Activated CD8-positive, alpha-beta T cell treated with anti-CD3 and anti-CD28 coated beads for 36 hours (primary cell): ENCODE measurements at regions not wholly inside any gene's neighbourhood (a gene's known extent, or its start where the extent isn't known, plus 50 kb on each side); places are given as distances from the start of the nearest gene placed in this dataset.
A peak's percentile ranks its signal among the peaks of the same experiment; 100 is the strongest.

Source experiments
- ATAC-seq: fragments of 200-7000 bp; cut with Tn5 transposase; one replicate; pipeline ENCODE4 v1.10.0; 2021; ENCODE audit warnings: mild to moderate bottlenecking, moderate library complexity
- CTCF ChIA-PET: fragments of 350-600 bp; sonication (Branson Sonifier 250); formaldehyde crosslinking; loops from one replicate; lab custom pipeline; 2021; ENCODE audit warnings: antibody characterized with exemption; lab: Charles Lee
- POLR2A ChIA-PET: fragments of 350-600 bp; sonication (Branson Sonifier 250); formaldehyde crosslinking; loops from one replicate; lab custom pipeline; 2021; ENCODE audit warnings: antibody characterized with exemption; lab: Charles Lee
- DNase-seq: peaks from one replicate; pipeline ENCODE4 v3.0.0-alpha.2; 2020
- H3K27ac Mint-ChIP-seq: one replicate; pipeline ENCODE4 v1.8.0; 2021; ENCODE audit warnings: mild to moderate bottlenecking, mixed read lengths
- H3K27me3 Mint-ChIP-seq: one replicate; pipeline ENCODE4 v1.8.0; 2021; ENCODE audit warnings: mixed read lengths
- H3K36me3 Mint-ChIP-seq: one replicate; pipeline ENCODE4 v1.8.0; 2021; ENCODE audit warnings: low read depth, mixed read lengths
- H3K4me1 Mint-ChIP-seq: one replicate; pipeline ENCODE4 v1.8.0; 2021; ENCODE audit warnings: low read depth, mixed read lengths
- H3K4me3 Mint-ChIP-seq: one replicate; pipeline ENCODE4 v1.8.0; 2021; ENCODE audit warnings: mild to moderate bottlenecking, moderate library complexity, mixed read lengths
- H3K9me3 Mint-ChIP-seq: one replicate; pipeline ENCODE4 v1.8.0; 2021; ENCODE audit warnings: mixed read lengths
- intact Hi-C: fragments of 100-400 bp; cut with micrococcal nuclease; formaldehyde crosslinking; loops from one replicate; pipeline ENCODE4 v1.10.0; 2022
- TF ChIP-seq, protein P1 (sequence below): fragments of 200-600 bp; IDR thresholded peaks from one replicate; pipeline ENCODE4 v1.8.0; 2022; ENCODE audit warnings: antibody characterized with exemption, mild to moderate bottlenecking

DNA sequence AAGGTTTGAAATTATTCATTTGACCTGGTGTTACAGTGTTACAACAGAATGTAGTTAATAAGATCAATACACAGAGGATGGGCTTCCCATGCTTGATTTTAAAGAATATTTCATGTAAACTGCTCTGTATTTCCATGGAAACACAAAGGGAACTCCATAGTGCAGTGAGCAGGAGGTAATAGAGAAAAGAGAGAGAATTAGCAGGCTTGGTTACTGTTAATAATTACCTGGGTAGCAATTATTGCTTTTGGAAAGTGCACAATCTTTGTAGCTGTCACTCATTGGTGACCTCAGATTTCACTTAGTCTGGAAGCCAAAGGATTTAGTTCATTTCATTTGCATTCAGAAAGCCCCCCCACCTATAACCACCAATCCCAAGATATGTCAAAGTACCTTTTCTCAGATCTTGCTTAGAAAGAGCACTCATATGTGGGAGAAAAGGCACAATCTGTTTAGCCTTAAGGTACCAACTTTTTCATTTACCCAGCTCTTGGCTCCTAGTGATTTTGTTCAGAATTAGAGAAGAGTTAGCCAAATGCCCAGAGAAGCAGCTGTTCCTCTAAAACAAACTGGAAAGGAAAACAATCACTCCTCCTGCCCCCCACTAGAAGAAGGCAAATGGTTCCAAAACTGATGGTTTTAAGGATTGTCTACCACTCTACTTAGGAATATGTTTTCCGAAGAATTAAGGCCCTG is 234.5 kb upstream of the SLC24A2 start:
- Mint-ChIP-seq H3K27me3 (peaks cover 1% of the 10 kb centered on the region), H3K27ac (no peak overlapping the region), H3K4me1 (no peaks in the 10 kb centered on the region), H3K36me3 (no peaks in the 10 kb centered on the region), H3K9me3 (no peaks in the 10 kb centered on the region), H3K4me3 (no peak overlapping the region)
- ChIA-PET CTCF (interaction anchor here (1.8 kb wide), 1 partner anchor 13 kb away, joined by 4 read pairs; no protein-coding TSS in a partner anchor), POLR2A (interaction anchor here (1.0 kb wide), 1 partner anchor 25 kb away, joined by 3 read pairs; no protein-coding TSS in a partner anchor)
- TF ChIP-seq, protein P1, sequence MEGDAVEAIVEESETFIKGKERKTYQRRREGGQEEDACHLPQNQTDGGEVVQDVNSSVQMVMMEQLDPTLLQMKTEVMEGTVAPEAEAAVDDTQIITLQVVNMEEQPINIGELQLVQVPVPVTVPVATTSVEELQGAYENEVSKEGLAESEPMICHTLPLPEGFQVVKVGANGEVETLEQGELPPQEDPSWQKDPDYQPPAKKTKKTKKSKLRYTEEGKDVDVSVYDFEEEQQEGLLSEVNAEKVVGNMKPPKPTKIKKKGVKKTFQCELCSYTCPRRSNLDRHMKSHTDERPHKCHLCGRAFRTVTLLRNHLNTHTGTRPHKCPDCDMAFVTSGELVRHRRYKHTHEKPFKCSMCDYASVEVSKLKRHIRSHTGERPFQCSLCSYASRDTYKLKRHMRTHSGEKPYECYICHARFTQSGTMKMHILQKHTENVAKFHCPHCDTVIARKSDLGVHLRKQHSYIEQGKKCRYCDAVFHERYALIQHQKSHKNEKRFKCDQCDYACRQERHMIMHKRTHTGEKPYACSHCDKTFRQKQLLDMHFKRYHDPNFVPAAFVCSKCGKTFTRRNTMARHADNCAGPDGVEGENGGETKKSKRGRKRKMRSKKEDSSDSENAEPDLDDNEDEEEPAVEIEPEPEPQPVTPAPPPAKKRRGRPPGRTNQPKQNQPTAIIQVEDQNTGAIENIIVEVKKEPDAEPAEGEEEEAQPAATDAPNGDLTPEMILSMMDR = no peak
- DNase-seq (no peak), ATAC-seq (no peak)
- intact Hi-C loops = no loop called here

DNA sequence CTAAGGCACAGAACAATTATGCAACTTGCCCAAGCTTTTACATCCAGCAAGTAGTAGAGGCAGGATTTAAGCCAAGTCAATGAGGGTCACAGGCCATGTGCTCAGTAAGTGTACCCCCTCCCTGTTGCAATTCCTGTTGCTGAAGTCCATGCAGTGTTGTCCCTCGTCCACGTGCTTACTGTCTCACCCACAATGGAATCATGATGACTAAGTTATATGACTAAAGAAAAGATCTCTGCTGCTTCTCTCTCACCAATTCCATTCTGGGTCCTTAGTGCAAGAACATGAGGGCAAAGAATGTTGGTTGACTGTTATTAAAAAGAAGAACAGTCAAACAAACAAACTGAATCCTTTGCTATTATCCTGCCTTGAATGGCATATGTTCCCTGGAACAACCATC is 233.6 kb upstream of the SLC24A2 start:
- Mint-ChIP-seq H3K36me3 (no peaks in the 10 kb centered on the region), H3K9me3 (no peaks in the 10 kb centered on the region), H3K27me3 (peaks cover 1% of the 10 kb centered on the region), H3K27ac (no peak overlapping the region), H3K4me1 (no peaks in the 10 kb centered on the region), H3K4me3 (no peak overlapping the region)
- ChIA-PET POLR2A (no interaction called here), CTCF (no interaction called here)
- TF ChIP-seq, protein P1 = no peak
- no peak for ATAC-seq
- intact Hi-C loops = no loop called here
- no peak for DNase-seq

DNA sequence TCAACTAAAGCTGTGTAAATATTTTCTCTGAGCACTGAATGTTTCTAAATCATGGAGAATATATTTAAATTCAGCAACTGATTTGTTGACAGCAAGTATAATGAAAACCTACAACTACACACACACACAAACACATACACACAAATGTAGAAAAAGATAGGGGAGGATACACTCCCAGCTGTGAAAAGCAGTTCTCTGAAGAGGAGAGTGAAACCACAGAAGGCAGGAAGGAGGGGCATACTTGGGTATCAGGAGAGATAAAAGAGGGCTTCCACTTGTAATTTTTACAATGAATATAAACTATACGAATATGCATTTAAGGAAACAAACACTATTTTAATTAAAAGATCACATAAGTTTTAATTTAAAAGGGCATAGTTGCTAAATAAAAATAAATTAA is 227.8 kb upstream of the SLC24A2 start:
- Mint-ChIP-seq H3K4me1 (peaks cover 25% of the 10 kb centered on the region), H3K27ac (no peak overlapping the region), H3K27me3 (no peaks in the 10 kb centered on the region), H3K9me3 (peaks cover 13% of the 10 kb centered on the region), H3K36me3 (peaks cover 3% of the 10 kb centered on the region), H3K4me3 (no peak overlapping the region)
- TF ChIP-seq, protein P1 = no peak
- ATAC-seq (no peak), DNase-seq (no peak)
- ChIA-PET POLR2A (no interaction called here), CTCF (interaction anchor here (1.2 kb wide), 1 partner anchor 9 kb away, joined by 3 read pairs; no protein-coding TSS in a partner anchor)
- intact Hi-C loops = no loop called here

DNA sequence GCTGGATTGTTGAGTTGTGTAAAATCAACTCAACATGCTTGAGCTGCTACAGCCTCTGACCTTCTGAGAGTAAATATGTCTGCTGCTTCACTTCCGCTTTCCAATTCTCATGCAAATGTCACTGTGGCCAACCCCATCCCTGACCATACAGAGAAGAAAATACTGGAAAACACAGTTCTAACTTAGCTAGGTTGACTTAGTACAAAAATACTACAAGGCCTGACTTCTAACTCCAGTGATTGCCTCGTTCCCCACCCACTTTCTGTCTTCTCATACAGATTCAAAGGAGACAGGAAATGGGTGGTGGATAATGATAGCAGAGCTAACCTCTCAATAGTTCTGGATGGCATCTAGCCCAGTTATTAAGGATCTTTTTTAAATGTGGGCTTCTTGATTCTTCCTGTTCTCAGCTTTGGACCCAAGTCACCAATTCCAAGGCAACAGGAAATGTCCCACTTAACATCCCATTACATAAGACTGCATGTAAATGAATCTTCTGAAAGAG is 226.6 kb upstream of the SLC24A2 start:
- ChIA-PET POLR2A (no interaction called here), CTCF (interaction anchor here (0.9 to 1.2 kb wide), 2 partner anchors 10 to 16 kb away, joined by 3 read pairs; no protein-coding TSS in a partner anchor)
- Mint-ChIP-seq H3K4me1 (peaks cover 25% of the 10 kb centered on the region), H3K36me3 (peaks cover 10% of the 10 kb centered on the region), H3K4me3 (no peak overlapping the region), H3K27me3 (no peaks in the 10 kb centered on the region), H3K9me3 (peaks cover 18% of the 10 kb centered on the region), H3K27ac (peak overlapping the region; percentile 81)
- DNase-seq (peak; percentile 15), ATAC-seq (peak; percentile 60)
- intact Hi-C loops = no loop called here
- TF ChIP-seq, protein P1 = no peak

DNA sequence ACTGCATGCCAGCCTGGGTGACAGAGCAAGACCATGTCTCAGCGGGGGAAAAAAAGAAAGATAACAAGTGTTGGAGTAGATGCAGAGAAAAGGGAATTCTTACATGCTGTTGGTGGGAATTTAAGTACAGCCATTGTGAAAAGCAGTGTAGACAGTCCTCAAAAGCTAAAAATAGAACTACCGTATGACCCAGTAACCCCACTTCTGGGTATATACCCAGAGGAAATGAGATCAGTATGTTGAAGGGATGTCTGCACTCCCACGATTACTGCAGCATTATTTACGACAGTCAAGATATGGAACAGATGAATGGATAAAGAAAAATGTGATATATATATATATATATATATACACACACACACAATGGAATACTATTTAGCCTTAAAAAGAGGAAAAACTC is 225.3 kb upstream of the SLC24A2 start:
- Mint-ChIP-seq H3K36me3 (peaks cover 10% of the 10 kb centered on the region), H3K27ac (no peak overlapping the region), H3K27me3 (no peaks in the 10 kb centered on the region), H3K4me1 (peaks cover 25% of the 10 kb centered on the region), H3K4me3 (no peak overlapping the region), H3K9me3 (peaks cover 18% of the 10 kb centered on the region)
- TF ChIP-seq, protein P1 = no peak
- ChIA-PET CTCF (interaction anchor here (1.5 kb wide), 1 partner anchor 11 kb away, joined by 4 read pairs; no protein-coding TSS in a partner anchor), POLR2A (no interaction called here)
- DNase-seq (no peak), ATAC-seq (no peak)
- intact Hi-C loops = no loop called here
